ENCODE measurements at regions not wholly inside any gene's neighbourhood (a gene's known extent, or its start where the extent isn't known, plus 50 kb on each side); places are given as distances from the start of the nearest gene placed in this dataset.
"Not testable (repeated sequence)": the region's sequence is repeated elsewhere in the genome, so short reads cannot be mapped to it uniquely, and the experiment has no call there.

GRCh38 chr2:175872721-175873120 lies 129.3 kb downstream of the LNPK start:
- no peak for DNase-seq

GRCh38 chr2:175872005-175872348 lies 130.1 kb downstream of the LNPK start:
- no peak for DNase-seq

GRCh38 chr2:175871331-175872004 lies 130.6 kb downstream of the LNPK start:
- no peak for DNase-seq

DNA sequence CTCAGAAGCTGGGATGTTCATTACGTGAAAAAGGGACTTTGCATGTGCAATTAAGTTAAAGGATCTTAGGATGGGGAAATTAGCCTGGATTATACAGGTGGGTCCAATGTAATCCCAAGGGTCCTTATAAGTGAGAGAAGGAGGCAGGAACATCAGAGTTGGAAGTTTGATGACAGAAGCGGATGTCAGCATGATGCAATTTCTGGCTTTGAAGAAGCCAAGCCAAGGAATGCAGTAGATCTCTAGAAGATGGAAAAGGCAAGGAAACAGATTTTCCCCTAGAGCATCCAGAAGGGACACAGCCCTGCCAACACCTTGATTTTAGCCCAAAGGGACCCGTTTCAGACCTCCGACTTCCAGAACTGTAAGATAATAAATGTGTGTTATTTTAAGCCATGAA lies 136.4 kb downstream of the LNPK start:
- no peak for DNase-seq

DNA sequence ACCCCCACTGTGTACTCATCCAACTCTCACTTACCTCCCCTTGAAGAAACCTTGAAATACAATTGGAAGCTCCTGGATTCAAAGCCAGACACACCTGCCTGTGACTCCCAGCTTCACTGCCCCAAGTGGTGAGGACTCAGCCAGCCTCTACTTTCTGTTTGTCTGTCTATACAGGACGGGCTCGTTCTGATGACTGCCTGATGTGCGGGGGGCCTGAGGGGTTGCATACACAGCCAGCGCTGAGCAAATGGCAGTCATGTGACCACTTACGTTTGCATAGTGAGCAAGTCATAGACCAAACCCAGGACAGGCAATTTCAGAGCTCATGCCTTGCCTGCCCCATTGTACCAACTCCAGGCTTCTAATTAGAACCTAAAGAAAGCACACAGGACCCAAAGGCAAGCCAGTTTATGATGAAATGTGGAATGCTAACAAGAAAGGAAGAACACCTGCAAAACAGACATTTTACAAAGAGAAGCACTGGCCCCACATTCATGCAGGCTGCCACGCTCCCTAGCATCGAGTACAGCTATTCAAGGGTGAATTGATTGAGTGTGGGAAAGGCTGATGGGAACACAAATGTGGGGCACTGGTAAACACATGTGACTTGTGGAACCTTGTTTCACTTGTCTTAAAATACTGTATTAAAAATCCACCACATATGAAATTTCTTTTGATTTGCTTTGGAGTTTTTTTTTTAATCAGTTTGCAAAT lies 137.8 kb downstream of the LNPK start:
- no peak for DNase-seq

DNA sequence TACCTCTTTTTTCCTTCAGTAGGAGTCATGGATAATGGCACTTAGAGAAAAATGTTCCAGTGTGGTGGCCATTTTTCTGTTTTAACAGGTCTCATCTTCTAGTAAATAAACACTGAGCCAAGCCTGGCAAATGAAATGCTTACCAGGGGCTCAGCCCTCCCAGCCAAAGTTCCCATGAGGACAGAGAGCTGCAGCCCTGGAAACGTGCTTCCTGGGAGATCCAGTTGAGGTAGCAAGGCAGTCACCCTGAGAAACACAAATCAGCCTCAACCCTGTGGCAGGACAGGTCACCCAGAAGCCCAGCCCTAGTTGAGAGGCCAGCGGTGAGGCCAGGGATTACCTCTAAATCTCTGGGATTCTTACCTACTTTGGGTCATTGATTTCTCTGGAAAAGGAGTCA lies 140.1 kb downstream of the LNPK start:
- no peak for DNase-seq

DNA sequence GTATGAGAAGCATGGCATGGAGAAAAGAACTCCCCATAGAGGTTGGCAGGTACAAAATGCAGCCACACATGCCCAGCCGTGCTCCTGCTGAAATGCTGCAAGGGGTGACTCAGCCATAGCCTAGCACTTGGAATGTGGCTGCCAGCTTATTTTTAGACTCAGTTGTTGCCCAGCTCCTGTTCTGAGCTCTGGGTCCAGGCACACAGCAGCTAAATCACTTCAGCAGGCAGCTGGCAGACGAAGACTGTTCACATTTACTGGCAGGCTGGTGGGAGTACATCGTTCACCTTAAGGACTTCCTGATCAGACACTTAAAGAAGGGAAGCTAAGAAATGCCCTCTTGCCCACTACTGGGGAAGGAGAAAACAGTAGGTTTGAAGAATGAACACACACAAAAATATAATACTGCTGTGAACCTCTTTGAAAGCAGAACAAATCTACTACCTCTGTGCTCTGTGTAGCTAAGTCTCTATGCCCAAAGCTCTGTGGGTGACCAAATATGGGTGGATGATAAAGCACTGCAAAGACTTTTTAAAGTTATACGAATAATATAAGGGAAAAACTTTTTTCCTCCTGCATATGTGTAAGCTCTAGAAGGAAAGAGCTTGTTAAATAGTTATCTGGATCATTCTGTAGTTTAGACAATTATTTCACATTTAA lies 146.1 kb downstream of the LNPK start:
- DNase-seq, result no peak

DNA sequence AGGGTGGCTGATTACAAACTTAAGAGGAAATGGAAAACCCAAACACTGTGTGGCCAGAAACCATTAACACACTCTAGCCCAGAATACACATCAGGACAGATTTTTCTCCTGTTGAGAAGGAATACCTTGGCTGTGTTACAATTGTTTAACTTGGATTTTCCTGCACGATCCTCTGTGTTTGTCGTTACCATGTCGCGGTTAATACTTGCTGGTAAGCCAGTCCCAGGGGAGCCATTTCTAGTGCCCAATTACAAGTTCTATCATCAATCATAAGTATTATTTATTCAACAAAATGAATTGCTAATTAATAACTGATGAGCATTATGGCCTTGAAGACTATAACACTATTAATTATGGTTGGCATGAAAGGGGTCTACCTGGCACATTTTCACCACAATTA lies 146.8 kb downstream of the LNPK start:
- DNase-seq, result no peak

- no peak for DNase-seq
These were observed 147.4 kb downstream of the LNPK start for GRCh38 chr2:175854665-175855064.

DNA sequence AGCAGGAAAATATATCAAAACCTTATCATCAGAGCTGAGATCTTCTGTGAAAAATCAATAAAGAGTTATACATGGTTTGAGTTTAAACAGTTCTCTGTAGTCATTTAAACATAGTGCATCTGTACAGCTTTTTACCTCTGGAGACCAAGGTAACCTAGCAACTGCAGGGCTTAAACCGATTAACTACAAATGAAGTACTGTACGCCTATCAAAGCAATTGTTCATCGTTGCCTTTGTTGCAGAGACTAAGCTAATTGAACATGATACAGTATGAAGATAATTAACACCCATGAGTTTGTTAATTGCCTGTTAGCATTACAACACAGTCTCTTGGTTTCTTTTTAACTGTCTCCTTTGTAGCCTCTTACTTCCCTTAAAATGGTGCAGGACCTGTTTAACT lies 147.9 kb downstream of the LNPK start:
- DNase-seq, result no peak

GRCh38 chr2:175853616-175853890 lies 148.5 kb downstream of the LNPK start:
- DNase-seq, result no peak

- DNase-seq, result no peak
These were observed 149.0 kb downstream of the LNPK start for GRCh38 chr2:175852879-175853615.

- DNase-seq, result no peak
These were observed 154.9 kb downstream of the LNPK start for GRCh38 chr2:175847128-175847527.

DNA sequence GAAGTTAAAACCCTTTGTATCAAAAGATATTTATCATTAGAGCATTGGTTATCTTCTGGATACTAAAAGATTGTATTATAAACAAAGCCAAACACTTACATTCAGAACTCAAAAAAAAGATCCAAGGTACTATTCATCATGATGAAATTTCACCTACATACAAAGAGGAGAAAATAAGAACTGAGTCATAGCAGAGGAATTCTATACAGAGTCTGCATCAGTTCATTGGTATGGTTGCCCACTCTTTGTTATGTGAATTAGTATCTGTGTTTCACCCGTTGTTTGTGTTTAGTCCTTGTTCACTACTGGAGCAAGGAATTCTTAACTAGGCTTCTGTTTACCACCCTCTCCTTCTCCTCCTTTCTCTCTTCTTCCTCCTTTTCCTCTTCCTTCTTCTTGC lies 157.9 kb downstream of the LNPK start:
- no peak for DNase-seq

DNA sequence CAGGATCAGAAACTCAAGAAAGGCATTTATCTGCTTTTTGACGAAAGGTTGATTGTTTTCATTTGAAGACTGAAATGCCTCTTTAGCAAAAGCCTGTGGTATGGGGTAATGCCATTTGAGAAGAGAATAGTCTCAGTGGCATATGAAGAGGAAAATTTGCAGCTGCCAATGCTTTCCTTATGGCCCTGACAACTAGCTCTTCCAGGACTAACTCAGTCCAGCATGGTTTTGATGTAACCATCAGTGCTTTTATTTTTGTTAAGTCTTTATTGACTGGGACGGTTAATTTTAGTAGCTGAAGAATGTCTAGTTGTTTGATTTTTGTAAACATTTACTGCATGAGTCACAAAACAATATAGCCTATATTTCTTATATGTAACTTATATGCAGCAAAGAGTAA lies 158.4 kb downstream of the LNPK start:
- DNase-seq, result no peak

- DNase-seq, result no peak
These were observed 159.1 kb downstream of the LNPK start for GRCh38 chr2:175842996-175843395.

DNA sequence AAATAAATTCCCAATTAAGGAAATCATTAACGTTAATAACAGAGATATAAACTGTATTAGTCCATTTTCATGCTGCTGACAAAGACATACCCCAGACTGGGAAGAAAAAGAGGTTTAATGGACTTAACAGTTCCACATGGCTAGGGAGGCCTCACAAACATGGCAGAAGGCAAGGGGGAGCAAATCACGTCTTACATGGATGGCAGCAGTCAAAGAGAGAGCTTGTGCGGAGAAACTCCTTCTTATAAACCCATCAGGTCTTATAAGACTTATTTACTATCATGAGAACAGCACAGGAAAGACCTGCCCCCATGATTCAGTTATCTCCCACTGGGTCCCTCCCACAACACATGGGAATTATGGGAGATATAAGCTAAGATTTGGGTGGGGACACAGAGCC lies 161.3 kb downstream of the LNPK start:
- not testable (repeated sequence) for DNase-seq

- DNase-seq, result no peak
These were observed 161.8 kb downstream of the LNPK start for GRCh38 chr2:175840256-175840655.

GRCh38 chr2:175838979-175839378 lies 163.1 kb downstream of the LNPK start:
- no peak for DNase-seq

DNA sequence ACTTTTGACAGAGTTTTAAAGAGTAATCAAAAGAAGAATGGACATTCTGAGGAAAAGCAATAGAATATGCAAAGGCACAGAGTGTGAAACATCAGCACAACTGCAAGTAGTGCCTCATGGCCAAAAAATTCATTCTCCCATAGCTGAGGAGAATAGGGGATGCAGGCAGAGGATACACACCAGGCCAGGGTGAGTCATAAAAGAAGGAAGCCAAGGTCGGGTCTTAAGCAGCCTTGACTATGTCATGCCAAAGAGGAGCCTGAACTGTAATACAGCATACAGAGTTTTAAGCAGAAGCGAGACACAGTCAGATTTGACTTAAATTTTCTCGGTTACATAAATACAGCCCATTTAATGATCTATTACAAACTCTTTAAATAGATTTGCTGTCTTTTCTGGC lies 165.0 kb downstream of the LNPK start:
- DNase-seq, result no peak

DNA sequence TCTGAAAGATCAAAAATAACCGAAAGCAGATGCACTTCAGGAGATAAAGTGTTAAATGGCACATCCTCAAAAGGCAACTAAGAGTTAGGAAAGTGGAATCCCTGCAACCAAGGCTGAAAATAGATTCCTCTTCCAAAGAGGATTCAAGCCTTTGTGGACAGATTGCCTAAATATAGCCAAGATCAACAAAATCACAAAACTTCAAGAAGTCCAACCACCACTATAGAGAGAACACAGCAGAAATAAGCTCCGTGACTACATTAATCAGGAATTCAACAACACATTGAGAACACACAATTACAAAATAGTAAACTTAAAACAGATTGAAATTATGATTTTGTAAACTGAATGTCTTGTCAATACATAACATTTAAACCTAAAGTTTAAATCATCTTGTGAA lies 165.7 kb downstream of the LNPK start:
- no peak for DNase-seq

- DNase-seq, result no peak
These were observed 167.6 kb downstream of the LNPK start for GRCh38 chr2:175834477-175834876.

DNA sequence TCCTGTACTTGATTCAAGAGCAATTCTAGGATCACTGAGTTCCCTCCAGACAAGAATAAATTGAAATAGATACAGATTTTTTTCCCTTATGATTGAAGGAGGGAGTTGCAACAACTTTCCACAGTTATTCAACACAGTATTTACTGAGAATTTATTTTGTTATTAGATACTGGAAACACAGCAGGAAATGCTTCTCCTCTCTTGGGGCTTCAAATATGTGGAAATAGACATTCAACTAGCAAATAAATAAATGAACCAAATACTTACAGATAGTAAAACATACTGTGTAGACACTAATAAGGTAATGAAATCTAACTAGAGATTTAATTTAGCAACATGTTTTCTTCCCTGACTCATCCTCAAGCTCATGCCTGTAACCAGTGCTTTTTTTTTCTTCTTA lies 169.2 kb downstream of the LNPK start:
- no peak for DNase-seq

GRCh38 chr2:175829741-175830140 lies 172.3 kb downstream of the LNPK start:
- DNase-seq, result no peak
